ENCODE measurements at regions not wholly inside any gene's neighbourhood (a gene's known extent, or its start where the extent isn't known, plus 50 kb on each side); places are given as distances from the start of the nearest gene placed in this dataset.

- TF ChIP-seq CTCF (IDR thresholded peaks at IDR 0.05 in 4 of 5, conservative IDR thresholded peaks at IDR 0.05 in 1 of 5): no peak
- TF ChIP-seq POLR2A (IDR thresholded peaks at IDR 0.05): no peak
Observed at GRCh38 chr11:22084564-22084963, 108.3 kb upstream of the ANO5 start.

All from gastrocnemius medialis (tissue), 4 donors.